ENCODE measurements at regions not wholly inside any gene's neighbourhood (a gene's known extent, or its start where the extent isn't known, plus 50 kb on each side); places are given as distances from the start of the nearest gene placed in this dataset.

DNA sequence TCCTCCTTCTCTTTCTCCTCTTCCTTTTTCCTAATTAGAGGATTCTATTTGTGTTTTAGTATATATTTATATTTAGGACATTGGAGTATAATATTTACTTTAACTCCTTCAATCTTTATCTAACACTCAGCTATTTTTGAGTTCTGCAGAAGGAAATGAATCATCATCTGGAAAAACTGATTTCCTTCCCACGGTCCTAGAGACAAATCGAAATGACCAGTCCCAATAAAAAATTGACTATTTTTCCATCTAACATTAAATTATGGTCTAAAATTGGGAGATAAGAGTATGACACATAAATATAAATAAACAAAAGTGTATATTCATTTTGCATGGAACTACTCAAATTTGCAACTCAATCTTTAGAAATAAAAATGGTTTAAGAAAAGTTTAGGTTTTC, 167.4 kb downstream of the TMTC3 start:
- intact Hi-C loops (cut with DNase I) = no loop called here
- no peak overlapping the region for H3K27ac ChIP-seq
- 32 to 55% (median 44%) methylated on average over 2 of the region's 2 CpGs for WGBS, 4 donors
- H3K4me3 ChIP-seq = no peak overlapping the region
- H3K27me3 ChIP-seq = no peaks in the 10 kb centered on the region
- no peaks in the 10 kb centered on the region for H3K36me3 ChIP-seq (replicated peaks in 1 of 2)
- no peaks in the 10 kb centered on the region for H3K9me3 ChIP-seq (replicated peaks in 1 of 3)
- no peak for DNase-seq
- no peak for TF ChIP-seq POLR2A (IDR thresholded peaks at IDR 0.05)
- TF ChIP-seq, protein P1, sequence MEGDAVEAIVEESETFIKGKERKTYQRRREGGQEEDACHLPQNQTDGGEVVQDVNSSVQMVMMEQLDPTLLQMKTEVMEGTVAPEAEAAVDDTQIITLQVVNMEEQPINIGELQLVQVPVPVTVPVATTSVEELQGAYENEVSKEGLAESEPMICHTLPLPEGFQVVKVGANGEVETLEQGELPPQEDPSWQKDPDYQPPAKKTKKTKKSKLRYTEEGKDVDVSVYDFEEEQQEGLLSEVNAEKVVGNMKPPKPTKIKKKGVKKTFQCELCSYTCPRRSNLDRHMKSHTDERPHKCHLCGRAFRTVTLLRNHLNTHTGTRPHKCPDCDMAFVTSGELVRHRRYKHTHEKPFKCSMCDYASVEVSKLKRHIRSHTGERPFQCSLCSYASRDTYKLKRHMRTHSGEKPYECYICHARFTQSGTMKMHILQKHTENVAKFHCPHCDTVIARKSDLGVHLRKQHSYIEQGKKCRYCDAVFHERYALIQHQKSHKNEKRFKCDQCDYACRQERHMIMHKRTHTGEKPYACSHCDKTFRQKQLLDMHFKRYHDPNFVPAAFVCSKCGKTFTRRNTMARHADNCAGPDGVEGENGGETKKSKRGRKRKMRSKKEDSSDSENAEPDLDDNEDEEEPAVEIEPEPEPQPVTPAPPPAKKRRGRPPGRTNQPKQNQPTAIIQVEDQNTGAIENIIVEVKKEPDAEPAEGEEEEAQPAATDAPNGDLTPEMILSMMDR (IDR thresholded peaks at IDR 0.05) = no peak
- H3K4me1 ChIP-seq (replicated peaks in 1 of 2) = no peaks in the 10 kb centered on the region

DNA sequence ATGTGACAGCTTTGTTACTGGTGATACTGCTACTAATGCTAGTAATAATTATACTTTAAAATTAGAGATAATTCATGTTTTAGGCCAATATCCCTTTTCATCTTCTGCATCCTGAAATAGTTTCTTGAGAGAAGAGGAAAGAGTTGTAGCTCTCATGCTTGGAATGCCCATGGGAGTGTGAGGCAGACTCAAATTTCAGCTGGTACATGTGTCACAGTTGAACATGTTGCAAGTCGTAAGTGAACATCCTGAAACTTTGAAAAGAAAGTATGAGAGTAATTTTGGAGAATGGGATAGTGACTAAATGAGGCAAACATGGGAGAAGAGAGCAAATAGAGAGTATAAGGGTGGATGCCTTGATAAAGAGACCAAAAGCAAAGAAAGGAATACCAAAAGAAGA, 168.0 kb downstream of the TMTC3 start:
- Histone ChIP-seq H3K4me1 (replicated peaks in 1 of 2) (no peaks in the 10 kb centered on the region), H3K4me3 (no peak overlapping the region), H3K9me3 (replicated peaks in 1 of 3) (no peaks in the 10 kb centered on the region), H3K27ac (no peak overlapping the region), H3K27me3 (no peaks in the 10 kb centered on the region), H3K36me3 (replicated peaks in 1 of 2) (no peaks in the 10 kb centered on the region)
- TF ChIP-seq POLR2A (IDR thresholded peaks at IDR 0.05) = no peak
- TF ChIP-seq, protein P1 (IDR thresholded peaks at IDR 0.05) = no peak
- 50 to 64% (median 64%) methylated on average over 1 of the region's 1 CpG for WGBS, 4 donors
- DNase-seq = no peak
- intact Hi-C loops (cut with DNase I) = no loop called here

DNA sequence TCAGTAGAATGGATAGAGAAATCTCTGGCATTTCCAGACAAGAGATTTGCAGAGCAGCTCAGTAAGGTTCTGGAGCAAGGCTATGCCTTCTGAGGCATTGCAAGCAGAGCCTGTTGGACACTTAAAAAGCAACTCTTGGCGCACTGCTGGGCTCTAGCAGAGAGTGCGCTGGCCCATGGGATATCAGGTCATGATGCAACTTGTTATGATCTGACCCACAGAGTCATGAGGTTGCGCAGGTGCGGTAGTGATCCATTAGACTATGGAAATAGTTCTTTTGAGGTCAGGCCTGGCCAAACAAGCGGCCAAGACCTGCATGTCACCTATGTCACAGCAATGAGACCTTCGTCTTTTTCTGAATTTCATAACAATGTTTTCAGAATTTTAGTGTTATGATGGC, 168.6 kb downstream of the TMTC3 start:
- Histone ChIP-seq H3K9me3 (replicated peaks in 1 of 3) (no peaks in the 10 kb centered on the region), H3K27ac (no peak overlapping the region), H3K27me3 (no peaks in the 10 kb centered on the region), H3K4me1 (replicated peaks in 1 of 2) (no peaks in the 10 kb centered on the region), H3K36me3 (replicated peaks in 1 of 2) (no peaks in the 10 kb centered on the region), H3K4me3 (no peak overlapping the region)
- WGBS, 4 donors = 42 to 84% (median 78%) methylated on average over 5 to 6 of the region's 6 CpGs
- DNase-seq = peak in 1 of 7 donors; percentile 52
- no peak for TF ChIP-seq POLR2A (IDR thresholded peaks at IDR 0.05)
- TF ChIP-seq, protein P1 (IDR thresholded peaks at IDR 0.05) = no peak
- intact Hi-C loops (cut with DNase I) = no loop called here

DNA sequence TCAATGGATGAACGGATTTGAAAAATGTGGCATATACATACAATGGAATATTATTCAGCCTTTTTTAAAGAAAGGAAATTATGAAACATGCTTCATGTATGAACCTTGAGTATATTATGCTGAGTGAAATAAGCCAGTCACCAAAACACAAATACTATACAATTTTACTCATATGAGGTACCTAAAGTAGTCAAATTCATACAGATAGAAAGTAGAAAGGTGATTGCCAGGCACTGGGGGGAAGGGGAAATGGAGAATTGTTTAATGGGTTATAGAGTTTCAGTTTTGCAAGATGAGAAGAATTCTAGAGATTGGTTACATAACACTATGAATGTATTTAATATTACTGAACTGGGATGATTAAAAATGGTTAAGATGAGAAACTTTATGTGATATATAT, 171.4 kb downstream of the TMTC3 start:
- TF ChIP-seq, protein P1 (IDR thresholded peaks at IDR 0.05) = no peak
- TF ChIP-seq POLR2A (IDR thresholded peaks at IDR 0.05) = no peak
- Histone ChIP-seq H3K36me3 (replicated peaks in 1 of 2) (no peaks in the 10 kb centered on the region), H3K4me3 (no peak overlapping the region), H3K27me3 (no peaks in the 10 kb centered on the region), H3K9me3 (replicated peaks in 1 of 3) (no peaks in the 10 kb centered on the region), H3K27ac (no peak overlapping the region), H3K4me1 (replicated peaks in 1 of 2) (no peaks in the 10 kb centered on the region)
- WGBS, 4 donors = 73 to 89% (median 81%) methylated on average over 1 of the region's 1 CpG
- intact Hi-C loops (cut with DNase I) = no loop called here
- no peak for DNase-seq

All from adrenal gland (tissue), 9 donors.